Lower leg skin (tissue), 4 donors: ENCODE measurements at regions not wholly inside any gene's neighbourhood (a gene's known extent, or its start where the extent isn't known, plus 50 kb on each side); places are given as distances from the start of the nearest gene placed in this dataset.

Source experiments
- DNase-seq, 2 donors: peaks; one replicate each; pipeline ENCODE4 v3.0.0-alpha.2; 2019; ENCODE audit warnings: low spot score in 2 of 2
- H3K4me3 ChIP-seq: fragments of 200-600 bp; sonication (generic); 2 replicates; pipeline ENCODE4 v1.5.1; 2017; ENCODE audit warnings: mild to moderate bottlenecking, low read depth; ENCODE audit not compliant: poor library complexity, severe bottlenecking
- CTCF ChIP-seq, 3 donors: fragments of 450-650 bp; IDR thresholded peaks; one replicate each; pipeline ENCODE4 v1.5.1; 2016; ENCODE audit warnings: antibody characterized with exemption in 3 of 3, mild to moderate bottlenecking in 3 of 3, moderate library complexity in 2 of 3
- POLR2A ChIP-seq, 2 donors: fragments of 450-650 bp; IDR thresholded peaks; one replicate each; pipeline ENCODE4 v1.6.1; 2016 to 2017; ENCODE audit warnings: antibody characterized with exemption in 2 of 2, mild to moderate bottlenecking in 1 of 2, moderate library complexity in 1 of 2
- WGBS, 2 donors: methylation state at CpG; one replicate each; pipeline ENCODE4 v1.1.5; 2018; 5-methylcytosine and 5-hydroxymethylcytosine counted together
- intact Hi-C: fragments of 100-400 bp; cut with DNase I; formaldehyde crosslinking; loops from one replicate; pipeline ENCODE4 v1.15.0; 2023; ENCODE audit warnings: low total_unique reads

GRCh38 chr3:102180280-102180931 lies 254.4 kb upstream of the ZPLD1 start:
- WGBS, 2 donors, result 5 to 11% methylated on average over 7 of the region's 7 CpGs
- TF ChIP-seq CTCF (IDR thresholded peaks at IDR 0.05), result no peak
- TF ChIP-seq POLR2A (IDR thresholded peaks at IDR 0.05), result no peak
- intact Hi-C loops, result no loop called here
- H3K4me3 ChIP-seq, result no peak overlapping the region
- no peak for DNase-seq

- H3K4me3 ChIP-seq, result no peak overlapping the region
- 51 to 68% methylated on average over 4 of the region's 4 CpGs for WGBS, 2 donors
- DNase-seq, result no peak
- TF ChIP-seq CTCF (IDR thresholded peaks at IDR 0.05), result no peak
- TF ChIP-seq POLR2A (IDR thresholded peaks at IDR 0.05), result no peak
- intact Hi-C loops, result no loop called here
Measured at GRCh38 chr3:102181175-102181920, 253.5 kb upstream of the ZPLD1 start.

DNA sequence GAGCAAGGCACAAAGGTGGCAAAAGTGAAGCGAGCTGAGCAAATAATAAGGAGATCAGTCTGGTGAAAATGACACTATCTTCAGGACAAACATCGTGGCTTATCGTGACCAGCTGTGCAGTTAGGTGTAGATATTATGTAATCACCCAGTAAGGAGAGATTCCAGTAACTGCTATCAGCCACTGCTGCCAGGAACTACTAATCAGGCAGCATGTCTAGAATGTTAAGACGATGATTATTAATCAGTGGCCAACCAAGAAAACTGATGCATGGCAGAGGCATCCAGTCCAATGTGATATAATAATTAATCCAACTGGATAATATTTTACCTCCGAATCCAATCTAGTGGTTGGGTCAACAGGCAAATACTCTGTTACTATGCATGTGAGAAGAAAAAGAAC lies 252.7 kb upstream of the ZPLD1 start:
- 39 to 41% methylated on average over 5 of the region's 5 CpGs for WGBS, 2 donors
- DNase-seq, result no peak
- intact Hi-C loops, result no loop called here
- no peak for TF ChIP-seq CTCF (IDR thresholded peaks at IDR 0.05)
- no peak for TF ChIP-seq POLR2A (IDR thresholded peaks at IDR 0.05)
- no peak overlapping the region for H3K4me3 ChIP-seq

DNA sequence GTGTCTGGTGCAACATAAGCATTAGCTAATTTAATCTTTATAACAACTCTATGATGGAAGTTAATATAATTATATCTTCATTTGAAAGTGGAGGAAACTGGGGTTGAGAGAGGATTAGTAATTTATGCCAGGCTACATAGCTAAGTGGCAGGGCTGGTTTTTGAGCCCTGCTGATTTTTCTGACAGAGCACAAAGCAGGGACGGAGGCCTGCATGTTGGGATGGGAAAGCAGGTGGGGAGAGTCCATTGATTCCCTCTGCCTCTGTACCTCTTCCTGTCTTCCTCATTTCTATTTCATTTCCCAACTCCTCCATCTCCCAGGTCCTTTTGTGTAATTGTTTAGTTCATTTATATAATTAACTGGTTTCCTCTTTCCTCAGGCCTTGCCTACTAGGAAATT lies 251.6 kb upstream of the ZPLD1 start:
- no peak overlapping the region for H3K4me3 ChIP-seq
- no peak for DNase-seq
- no peak for TF ChIP-seq POLR2A (IDR thresholded peaks at IDR 0.05)
- no peak for TF ChIP-seq CTCF (IDR thresholded peaks at IDR 0.05)
- 57 to 77% methylated on average over 1 of the region's 1 CpG for WGBS, 2 donors
- intact Hi-C loops, result no loop called here

GRCh38 chr3:102183623-102184022 lies 251.2 kb upstream of the ZPLD1 start:
- intact Hi-C loops, result no loop called here
- DNase-seq, result no peak
- no peak overlapping the region for H3K4me3 ChIP-seq
- WGBS, 2 donors, result 93 to 100% methylated on average over 1 of the region's 1 CpG
- TF ChIP-seq CTCF (IDR thresholded peaks at IDR 0.05) (no peak), POLR2A (IDR thresholded peaks at IDR 0.05) (no peak)
